HG02623 (cell line): ENCODE measurements at regions not wholly inside any gene's neighbourhood (a gene's known extent, or its start where the extent isn't known, plus 50 kb on each side); places are given as distances from the start of the nearest gene placed in this dataset.

Experiments used
- ATAC-seq: cut with Tn5 transposase; IDR thresholded peaks from one replicate; pipeline ENCODE4 v1.9.1; 2021; ENCODE audit warnings: moderate library complexity; ENCODE audit not compliant: unreplicated experiment

DNA sequence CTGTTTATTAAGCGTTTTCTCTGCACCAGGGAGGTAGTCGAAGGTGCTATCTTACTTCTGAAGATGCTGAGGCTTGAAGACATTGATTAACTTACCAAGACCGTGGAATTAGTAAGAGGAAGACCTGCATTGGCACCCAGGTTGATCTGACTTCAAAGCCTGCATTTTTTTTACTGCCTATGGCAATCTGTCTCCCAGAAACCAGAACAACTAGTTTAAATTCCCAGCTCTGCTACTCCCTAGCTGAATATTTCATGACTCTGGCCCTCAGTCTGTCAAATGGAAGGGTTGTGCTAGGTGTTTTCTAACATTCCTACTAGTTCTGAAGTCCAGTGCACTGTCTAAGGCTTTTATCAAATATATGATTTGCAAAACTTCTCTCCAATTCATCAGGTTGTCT is 52.0 kb upstream of the GRAMD1B start:
- no peak for ATAC-seq

DNA sequence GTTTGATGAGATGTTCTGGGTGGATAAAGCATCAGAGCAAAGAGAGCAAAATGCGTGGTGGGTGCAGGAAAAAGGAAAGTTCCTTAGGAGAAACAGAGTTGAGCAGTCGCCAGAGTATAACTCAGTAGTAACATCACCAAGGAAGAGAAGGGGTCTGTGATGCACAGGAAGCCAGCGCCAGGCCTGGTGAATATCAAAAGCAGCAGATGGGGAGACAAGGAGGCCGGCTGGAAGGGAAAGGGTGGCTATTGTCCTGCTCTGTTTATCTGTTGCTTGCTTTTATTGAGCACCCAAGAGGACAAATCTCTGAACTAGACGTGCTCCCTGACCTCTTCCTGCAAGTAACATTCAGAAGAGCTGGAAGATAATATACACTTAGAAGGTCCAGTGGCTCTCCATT is 52.7 kb upstream of the GRAMD1B start:
- ATAC-seq = no peak

GRCh38 chr11:123375832-123376231 is 54.2 kb upstream of the GRAMD1B start:
- ATAC-seq = no peak

DNA sequence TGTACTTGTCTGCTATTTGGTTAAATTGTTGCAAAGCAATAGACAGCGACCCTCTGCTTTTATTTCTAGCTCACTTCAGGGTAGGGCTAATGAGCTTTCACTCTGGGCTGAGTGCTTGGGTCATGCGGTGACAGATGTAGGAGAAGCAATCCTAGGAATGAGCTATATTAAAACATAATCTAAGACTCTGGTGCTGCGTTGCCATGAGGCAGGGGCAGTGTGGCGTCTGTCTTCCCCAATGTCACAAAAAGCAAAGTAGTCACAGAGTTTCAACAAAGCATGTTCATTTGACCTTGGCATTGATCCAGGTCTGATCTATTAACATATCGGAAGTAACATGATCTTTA is 55.5 kb upstream of the GRAMD1B start:
- no peak for ATAC-seq

DNA sequence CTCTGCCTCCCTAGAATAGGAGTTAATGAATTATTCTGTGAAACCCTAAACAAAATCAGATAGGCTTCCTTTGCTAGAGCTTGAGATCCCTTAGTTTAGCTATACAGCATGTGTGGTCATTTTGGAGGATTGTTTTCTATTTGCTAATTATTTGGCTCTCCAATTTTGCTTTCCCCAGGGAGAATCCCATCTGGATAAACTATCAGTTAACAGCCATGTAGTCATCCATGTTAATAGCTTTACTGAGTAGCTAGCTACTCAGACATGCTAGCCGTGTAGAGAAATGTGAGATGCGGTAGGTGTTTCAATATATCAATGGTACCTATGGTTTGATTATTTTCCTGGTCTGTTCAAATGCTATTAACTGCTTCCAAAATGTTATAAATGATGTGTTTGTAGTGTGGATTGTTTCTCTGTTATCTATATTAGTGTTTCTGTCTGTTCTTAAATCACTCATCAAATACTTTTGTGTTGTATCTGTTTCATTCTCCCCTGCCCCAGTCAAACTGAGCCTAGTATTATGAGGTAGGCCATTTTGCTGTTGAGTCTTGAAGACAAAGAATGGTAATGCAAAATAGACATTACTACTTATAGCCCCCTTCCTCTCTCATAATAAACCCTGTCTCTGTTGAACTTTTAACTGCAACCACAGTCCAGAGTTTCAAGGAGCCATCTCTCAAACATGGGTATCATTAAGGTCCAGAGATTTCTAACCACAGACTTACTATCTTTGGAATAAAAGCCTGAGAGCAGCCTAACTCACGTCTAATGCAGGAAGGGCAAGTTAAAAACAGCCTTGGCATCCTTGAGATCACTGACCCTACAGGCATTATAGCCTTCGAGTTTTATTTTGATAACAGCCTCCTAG is 56.1 kb upstream of the GRAMD1B start:
- ATAC-seq = no peak

DNA sequence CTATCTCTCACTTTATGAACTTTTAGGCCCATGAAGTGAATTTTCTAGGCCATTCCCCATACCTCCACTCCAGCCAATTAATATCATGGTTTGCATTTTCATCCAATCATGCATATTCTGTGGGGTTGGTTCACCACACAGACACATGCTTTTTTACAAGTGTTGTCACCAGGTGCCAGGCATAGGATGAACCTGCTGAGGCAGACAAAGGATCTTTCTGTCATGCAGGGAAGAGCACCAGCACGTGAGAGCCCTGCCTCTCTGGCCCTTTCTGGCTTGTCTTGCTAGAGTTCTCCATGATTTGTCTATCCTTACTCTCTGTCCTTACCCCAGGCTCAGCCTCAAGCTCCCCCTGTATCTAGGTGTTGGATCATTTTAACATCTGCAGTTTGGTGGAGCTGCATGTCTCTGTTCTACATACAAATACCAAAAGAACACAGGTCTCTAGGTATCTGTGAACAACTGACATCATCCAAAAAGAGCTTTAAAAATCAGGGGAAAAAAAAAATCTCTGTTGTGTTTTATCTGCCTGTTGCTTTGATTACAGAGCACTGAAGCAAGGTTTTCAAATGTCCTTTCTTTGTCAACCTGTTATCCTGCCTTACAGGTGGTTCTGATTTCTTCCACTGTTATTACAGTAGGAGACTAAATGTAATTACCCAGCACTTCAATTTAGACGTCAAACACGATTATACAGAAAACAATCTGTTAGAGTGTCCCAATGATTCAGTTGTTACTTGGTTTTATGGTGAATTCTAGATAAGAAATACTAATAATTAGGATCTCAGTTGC is 58.4 kb upstream of the GRAMD1B start:
- ATAC-seq = no peak

GRCh38 chr11:123366924-123367323 is 63.1 kb upstream of the GRAMD1B start:
- ATAC-seq = no peak

- no peak for ATAC-seq
These were observed 64.1 kb upstream of the GRAMD1B start for GRCh38 chr11:123365955-123366354.

DNA sequence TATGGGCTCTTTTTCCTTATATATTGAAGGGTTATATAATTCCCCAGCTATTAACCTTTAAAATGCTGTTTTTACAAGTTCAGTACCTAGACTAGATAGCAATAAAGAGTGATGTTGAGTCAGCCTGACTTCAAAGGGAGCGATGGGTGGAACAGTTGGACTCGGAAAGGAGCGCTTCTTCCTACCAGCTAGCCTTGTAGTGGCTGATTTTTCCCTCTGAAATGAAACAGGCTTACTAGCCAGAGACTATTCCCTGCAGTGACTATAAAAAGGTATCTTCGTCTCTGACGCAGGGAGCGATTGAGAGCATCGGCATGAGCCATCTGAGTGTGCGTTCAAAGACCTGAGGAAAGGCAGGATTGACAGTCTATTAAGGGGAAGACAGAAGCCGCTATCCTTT is 66.0 kb upstream of the GRAMD1B start:
- ATAC-seq = no peak

GRCh38 chr11:123363556-123363955 is 66.5 kb upstream of the GRAMD1B start:
- no peak for ATAC-seq

- no peak for ATAC-seq
These were observed 67.1 kb upstream of the GRAMD1B start for GRCh38 chr11:123362941-123363340.

DNA sequence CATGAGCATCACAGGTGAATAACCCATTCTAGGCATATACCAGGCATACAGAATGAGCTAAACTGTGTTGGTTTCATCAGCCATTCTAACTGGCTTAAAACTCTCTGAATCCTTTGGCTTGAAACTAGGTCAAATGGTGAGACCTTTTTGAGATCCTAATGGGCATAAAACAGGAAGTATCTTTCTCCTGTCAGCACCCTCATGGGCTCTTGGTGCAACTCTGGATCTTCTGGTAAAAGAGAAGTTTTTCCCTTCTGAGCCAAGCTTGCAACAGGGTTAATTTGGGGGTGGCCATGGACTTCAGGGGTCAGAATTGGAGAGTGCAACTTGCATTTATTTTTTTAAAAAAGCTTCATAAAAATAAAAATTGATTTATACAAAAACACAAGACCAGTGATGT is 67.9 kb upstream of the GRAMD1B start:
- no peak for ATAC-seq

DNA sequence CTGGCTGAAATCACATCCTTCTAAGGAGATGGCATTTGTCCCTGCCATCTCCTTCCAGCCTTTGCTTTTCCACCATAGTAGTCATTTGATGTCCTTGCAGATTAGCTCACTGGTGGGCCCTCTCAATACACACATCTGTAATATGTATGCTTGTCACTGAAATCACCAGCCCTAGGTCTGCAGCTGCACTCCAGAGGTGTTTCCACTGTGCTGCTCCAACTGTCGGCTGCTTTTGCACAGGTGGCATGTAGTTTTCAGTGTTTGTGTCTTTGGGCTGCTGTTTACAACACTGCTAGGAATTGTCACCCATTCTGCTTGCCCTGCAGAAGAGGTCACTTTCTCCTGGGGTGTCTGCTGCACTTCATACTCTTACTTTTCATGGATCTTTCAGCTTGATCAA is 69.0 kb upstream of the GRAMD1B start:
- ATAC-seq = no peak

DNA sequence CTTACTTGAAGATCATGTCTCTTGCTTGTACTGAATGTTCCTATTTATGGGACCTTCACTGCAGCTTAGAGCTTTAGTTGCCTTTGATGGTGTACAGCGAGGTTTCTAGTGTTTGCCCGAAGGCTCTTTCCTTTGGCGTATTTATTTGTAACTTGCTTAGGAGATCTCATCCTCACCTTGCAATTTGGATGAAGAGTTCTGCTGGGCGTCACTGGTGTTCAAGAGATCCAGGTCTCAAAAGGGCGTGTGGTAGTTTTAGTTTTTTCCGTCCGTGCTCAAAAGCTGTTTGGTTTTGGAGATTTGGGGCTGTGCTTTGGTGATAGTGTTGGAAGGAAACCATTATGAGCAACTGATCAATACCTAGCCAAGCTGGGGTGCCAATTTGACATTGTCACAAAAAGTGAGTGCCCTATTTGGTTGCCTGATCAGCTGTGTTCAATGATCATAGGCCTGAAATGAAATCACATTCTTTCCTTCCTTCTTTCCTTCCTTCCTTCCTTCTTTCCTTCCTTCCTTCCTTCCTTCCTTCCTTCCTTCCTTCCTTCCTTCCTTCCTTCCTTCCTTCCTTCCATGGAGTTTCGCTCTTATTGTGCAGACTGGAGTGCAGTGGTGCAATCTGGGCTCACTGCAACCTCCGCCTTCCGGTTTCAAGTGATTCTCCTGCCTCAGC is 69.7 kb upstream of the GRAMD1B start:
- ATAC-seq = no peak

GRCh38 chr11:123357990-123358827 is 71.9 kb upstream of the GRAMD1B start:
- ATAC-seq = peak; percentile 47

DNA sequence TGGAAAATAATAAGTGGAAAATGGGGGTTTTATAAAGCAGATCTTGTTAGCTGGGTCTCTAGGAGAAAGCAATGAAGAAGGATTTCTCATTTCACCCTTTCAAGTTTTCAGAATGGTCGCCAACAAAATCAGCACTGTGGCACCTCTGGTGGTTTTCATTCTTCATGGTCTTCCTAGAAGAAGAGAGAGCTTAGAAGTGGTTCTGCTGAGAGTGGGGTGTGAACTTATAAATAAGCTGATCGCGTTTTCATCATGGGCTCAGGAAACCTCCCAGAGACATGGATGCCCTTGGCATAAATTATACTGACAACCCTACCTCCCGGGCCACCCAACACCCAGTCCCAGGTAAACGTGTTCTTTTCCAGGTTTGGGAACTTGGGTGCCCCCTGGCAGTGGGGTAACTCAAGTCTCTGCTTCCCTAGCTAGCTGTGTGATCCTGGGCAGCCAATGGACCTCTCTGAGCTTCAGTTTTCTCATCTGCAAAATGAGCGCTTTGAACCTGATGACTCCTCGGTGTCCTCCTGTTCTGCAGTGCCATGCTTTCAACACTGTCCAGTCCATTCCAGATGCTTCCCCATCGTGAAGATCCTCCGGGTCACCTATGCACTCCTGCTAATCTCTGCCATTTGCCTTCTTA is 72.6 kb upstream of the GRAMD1B start:
- ATAC-seq = no peak

GRCh38 chr11:123356539-123356938 is 73.5 kb upstream of the GRAMD1B start:
- no peak for ATAC-seq

DNA sequence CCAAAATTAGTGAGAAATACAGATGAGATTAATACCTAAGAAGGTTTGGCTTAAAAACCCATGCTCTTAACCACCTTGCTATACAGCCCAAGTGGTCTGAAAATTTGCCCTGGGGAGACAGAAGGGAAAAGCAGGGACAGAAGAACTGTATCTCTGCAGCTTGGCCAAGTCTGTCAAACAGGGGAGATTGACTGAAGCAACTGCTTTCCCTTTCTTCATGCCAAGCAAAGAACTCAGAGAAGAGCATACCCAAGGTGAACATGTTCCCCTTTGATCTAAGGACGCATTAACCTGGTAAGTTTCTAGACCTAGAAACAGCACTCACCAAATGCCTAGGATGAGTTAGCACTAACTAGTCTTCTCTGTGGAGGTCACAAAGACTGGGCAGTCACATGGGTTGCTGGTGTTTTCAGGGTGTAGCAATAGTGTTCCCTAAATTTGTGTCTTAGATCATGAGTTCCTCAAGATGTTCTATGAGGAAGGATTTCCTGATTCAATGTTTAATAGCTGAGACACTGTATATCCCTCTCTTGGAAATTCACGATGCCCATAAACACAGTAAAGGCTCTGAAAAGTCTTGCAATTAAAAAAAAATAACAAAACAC is 75.6 kb upstream of the GRAMD1B start:
- no peak for ATAC-seq

DNA sequence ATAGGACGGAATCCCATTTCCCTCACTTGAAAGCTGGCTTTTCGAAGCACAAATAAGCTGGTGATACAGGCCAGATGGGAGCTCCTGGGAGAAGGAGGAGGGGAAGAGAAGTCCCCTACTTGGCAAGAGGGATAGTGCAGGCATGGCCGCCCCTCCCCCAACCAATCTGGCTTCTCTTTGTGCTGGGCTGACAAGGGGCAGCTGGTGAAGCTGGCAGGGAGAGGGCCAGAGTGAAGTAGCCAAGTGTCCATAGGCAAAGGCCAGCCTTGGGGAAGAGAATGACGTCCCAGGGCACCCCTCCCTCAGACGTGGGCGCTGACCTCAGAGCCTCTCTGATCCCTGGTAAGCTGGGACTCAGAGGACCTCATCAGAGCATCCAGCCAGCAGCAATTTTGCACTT is 78.7 kb upstream of the GRAMD1B start:
- no peak for ATAC-seq

GRCh38 chr11:123349382-123349781 is 80.7 kb upstream of the GRAMD1B start:
- no peak for ATAC-seq
